Tibial nerve (tissue), 4 donors: ENCODE measurements at regions not wholly inside any gene's neighbourhood (a gene's known extent, or its start where the extent isn't known, plus 50 kb on each side); places are given as distances from the start of the nearest gene placed in this dataset.

Experiments
- EP300 ChIP-seq, 2 donors: sonication (generic); formaldehyde crosslinking; IDR thresholded peaks; one replicate each; pipeline ENCODE4 v1.6.1; 2017; ENCODE audit warnings: antibody characterized with exemption in 2 of 2, mild to moderate bottlenecking in 1 of 2
- POLR2A ChIP-seq, 2 donors: fragments of 450-650 bp; IDR thresholded peaks; one replicate each; pipeline ENCODE4 v1.6.1; 2017; ENCODE audit warnings: antibody characterized with exemption in 2 of 2, mild to moderate bottlenecking in 2 of 2, moderate library complexity in 2 of 2
- TF ChIP-seq, protein P1 (sequence below), 5 experiments: fragments of 200-600 bp in 3 of 5; fragments of 450-650 bp in 2 of 5; sonication (generic) in 3 of 5; IDR thresholded peaks; one replicate each; pipeline ENCODE4 v1.5.1; 2016 to 2019; ENCODE audit warnings: antibody characterized with exemption in 5 of 5, mild to moderate bottlenecking in 3 of 5, moderate library complexity in 2 of 5

- no peak for TF ChIP-seq POLR2A (IDR thresholded peaks at IDR 0.05)
- TF ChIP-seq, protein P1, sequence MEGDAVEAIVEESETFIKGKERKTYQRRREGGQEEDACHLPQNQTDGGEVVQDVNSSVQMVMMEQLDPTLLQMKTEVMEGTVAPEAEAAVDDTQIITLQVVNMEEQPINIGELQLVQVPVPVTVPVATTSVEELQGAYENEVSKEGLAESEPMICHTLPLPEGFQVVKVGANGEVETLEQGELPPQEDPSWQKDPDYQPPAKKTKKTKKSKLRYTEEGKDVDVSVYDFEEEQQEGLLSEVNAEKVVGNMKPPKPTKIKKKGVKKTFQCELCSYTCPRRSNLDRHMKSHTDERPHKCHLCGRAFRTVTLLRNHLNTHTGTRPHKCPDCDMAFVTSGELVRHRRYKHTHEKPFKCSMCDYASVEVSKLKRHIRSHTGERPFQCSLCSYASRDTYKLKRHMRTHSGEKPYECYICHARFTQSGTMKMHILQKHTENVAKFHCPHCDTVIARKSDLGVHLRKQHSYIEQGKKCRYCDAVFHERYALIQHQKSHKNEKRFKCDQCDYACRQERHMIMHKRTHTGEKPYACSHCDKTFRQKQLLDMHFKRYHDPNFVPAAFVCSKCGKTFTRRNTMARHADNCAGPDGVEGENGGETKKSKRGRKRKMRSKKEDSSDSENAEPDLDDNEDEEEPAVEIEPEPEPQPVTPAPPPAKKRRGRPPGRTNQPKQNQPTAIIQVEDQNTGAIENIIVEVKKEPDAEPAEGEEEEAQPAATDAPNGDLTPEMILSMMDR (IDR thresholded peaks at IDR 0.05) = no peak
- no peak for TF ChIP-seq EP300 (IDR thresholded peaks at IDR 0.05)
Measured at GRCh38 chr2:47719099-47719498, 63.8 kb upstream of the MSH6 start.
